ENCODE measurements at regions not wholly inside any gene's neighbourhood (a gene's known extent, or its start where the extent isn't known, plus 50 kb on each side); places are given as distances from the start of the nearest gene placed in this dataset.

DNA sequence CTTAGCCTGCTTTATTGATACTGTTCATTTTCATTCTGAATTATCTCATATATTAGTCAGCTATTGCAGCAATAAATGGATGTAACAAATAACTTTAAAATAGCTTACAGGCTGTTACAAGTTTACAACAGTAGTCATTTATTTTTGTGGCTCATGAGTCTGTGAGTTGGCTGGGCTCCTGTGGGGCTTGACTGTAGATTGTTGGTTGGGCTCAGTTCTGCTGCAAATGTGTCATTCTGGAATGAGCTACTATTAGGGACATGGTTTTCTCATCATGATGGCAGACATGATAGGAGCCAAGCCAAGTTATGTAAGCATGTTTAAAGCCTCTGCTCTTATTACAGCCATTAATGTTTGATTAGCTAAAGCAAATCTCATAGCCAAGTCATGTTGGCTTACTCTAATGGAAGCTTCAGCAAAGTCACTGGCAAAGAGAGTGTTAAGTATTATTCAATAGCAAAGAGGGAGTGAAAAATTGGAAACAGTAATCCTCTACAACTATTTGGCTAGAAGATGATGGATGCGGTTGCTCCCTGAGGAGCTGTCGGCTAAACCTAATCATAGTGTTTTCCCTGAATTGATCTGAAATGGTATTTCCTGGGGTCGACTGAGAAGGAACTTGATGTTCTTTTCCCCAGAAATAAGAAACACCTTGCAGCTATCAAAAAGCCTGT lies 391.3 kb downstream of the TDRD3 start:
- Mint-ChIP-seq H3K36me3 (ENCODE audit: unreplicated experiment) (no peaks in the 10 kb centered on the region), H3K27ac (ENCODE audit: unreplicated experiment) (no peak overlapping the region), H3K4me1 (ENCODE audit: low read depth, unreplicated experiment) (no peaks in the 10 kb centered on the region), H3K4me3 (ENCODE audit: unreplicated experiment) (no peak overlapping the region), H3K27me3 (ENCODE audit: unreplicated experiment) (no peaks in the 10 kb centered on the region), H3K9me3 (ENCODE audit: unreplicated experiment) (no peaks in the 10 kb centered on the region)
- TF ChIP-seq CTCF (IDR thresholded peaks at IDR 0.05; ENCODE audit: partially characterized antibody, unreplicated experiment) = no peak
- no peak for DNase-seq

DNA sequence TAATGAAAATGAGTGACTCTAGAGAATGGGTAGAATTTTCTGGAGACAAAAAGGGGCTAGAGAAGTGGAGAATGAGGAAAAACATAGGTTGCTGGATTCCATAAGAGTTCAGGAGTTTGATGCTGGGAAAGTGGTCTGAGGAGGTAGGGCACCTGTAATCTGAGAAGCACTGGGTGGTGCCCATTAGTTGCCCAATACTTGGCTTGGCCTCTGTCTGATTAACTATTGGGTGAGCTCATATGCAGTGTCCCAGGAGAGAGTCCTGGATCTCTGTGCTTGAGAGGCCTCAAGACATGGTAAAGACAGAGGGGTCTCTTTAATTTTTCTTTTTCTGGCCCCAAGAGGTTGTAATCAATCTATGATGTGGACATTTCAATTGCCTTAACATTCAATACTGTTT lies 390.1 kb downstream of the TDRD3 start:
- Mint-ChIP-seq H3K27me3 (ENCODE audit: unreplicated experiment) (no peaks in the 10 kb centered on the region), H3K36me3 (ENCODE audit: unreplicated experiment) (no peaks in the 10 kb centered on the region), H3K4me3 (ENCODE audit: unreplicated experiment) (no peak overlapping the region), H3K9me3 (ENCODE audit: unreplicated experiment) (no peaks in the 10 kb centered on the region), H3K4me1 (ENCODE audit: low read depth, unreplicated experiment) (no peaks in the 10 kb centered on the region), H3K27ac (ENCODE audit: unreplicated experiment) (no peak overlapping the region)
- no peak for TF ChIP-seq CTCF (IDR thresholded peaks at IDR 0.05; ENCODE audit: partially characterized antibody, unreplicated experiment)
- DNase-seq = no peak

GRCh38 chr13:60772726-60773125 lies 375.7 kb downstream of the TDRD3 start:
- Mint-ChIP-seq H3K4me3 (ENCODE audit: unreplicated experiment) (no peak overlapping the region), H3K27me3 (ENCODE audit: unreplicated experiment) (peaks cover 2% of the 10 kb centered on the region), H3K4me1 (ENCODE audit: low read depth, unreplicated experiment) (no peaks in the 10 kb centered on the region), H3K27ac (ENCODE audit: unreplicated experiment) (no peak overlapping the region), H3K36me3 (ENCODE audit: unreplicated experiment) (peaks cover 2% of the 10 kb centered on the region), H3K9me3 (ENCODE audit: unreplicated experiment) (no peaks in the 10 kb centered on the region)
- no peak for TF ChIP-seq CTCF (IDR thresholded peaks at IDR 0.05; ENCODE audit: partially characterized antibody, unreplicated experiment)
- no peak for DNase-seq

- no peak for TF ChIP-seq CTCF (IDR thresholded peaks at IDR 0.05; ENCODE audit: partially characterized antibody, unreplicated experiment)
- Mint-ChIP-seq H3K36me3 (ENCODE audit: unreplicated experiment) (no peaks in the 10 kb centered on the region), H3K4me1 (ENCODE audit: low read depth, unreplicated experiment) (no peaks in the 10 kb centered on the region), H3K27ac (ENCODE audit: unreplicated experiment) (no peak overlapping the region), H3K9me3 (ENCODE audit: unreplicated experiment) (no peaks in the 10 kb centered on the region), H3K27me3 (ENCODE audit: unreplicated experiment) (peaks cover 2% of the 10 kb centered on the region), H3K4me3 (ENCODE audit: unreplicated experiment) (no peak overlapping the region)
- DNase-seq = no peak
Observed at GRCh38 chr13:60765700-60766411, 368.8 kb downstream of the TDRD3 start.

GRCh38 chr13:60759499-60759898 lies 362.5 kb downstream of the TDRD3 start:
- Mint-ChIP-seq H3K4me3 (ENCODE audit: unreplicated experiment) (no peak overlapping the region), H3K36me3 (ENCODE audit: unreplicated experiment) (no peaks in the 10 kb centered on the region), H3K9me3 (ENCODE audit: unreplicated experiment) (no peaks in the 10 kb centered on the region), H3K27ac (ENCODE audit: unreplicated experiment) (no peak overlapping the region), H3K4me1 (ENCODE audit: low read depth, unreplicated experiment) (peaks cover 4% of the 10 kb centered on the region), H3K27me3 (ENCODE audit: unreplicated experiment) (no peaks in the 10 kb centered on the region)
- TF ChIP-seq CTCF (IDR thresholded peaks at IDR 0.05; ENCODE audit: partially characterized antibody, unreplicated experiment) = no peak
- no peak for DNase-seq
